Neuron (in vitro differentiated cells): ENCODE measurements at regions not wholly inside any gene's neighbourhood (a gene's known extent, or its start where the extent isn't known, plus 50 kb on each side); places are given as distances from the start of the nearest gene placed in this dataset.

Experiments used
- H2AFZ ChIP-seq: one replicate; pipeline ENCODE4 v1.6.1; 2013; ENCODE audit warnings: low read depth, mild to moderate bottlenecking, inconsistent platforms, low read length, moderate library complexity
- H3K27me3 ChIP-seq: one replicate; pipeline ENCODE4 v1.6.1; 2013; ENCODE audit warnings: low read length; ENCODE audit not compliant: insufficient read depth
- H3K36me3 ChIP-seq: one replicate; pipeline ENCODE4 v1.6.1; 2013; ENCODE audit warnings: low read length; ENCODE audit not compliant: insufficient read depth
- H3K4me1 ChIP-seq: one replicate; pipeline ENCODE4 v1.6.1; 2013; ENCODE audit warnings: low read length; ENCODE audit not compliant: insufficient read depth
- H3K4me3 ChIP-seq: 2 replicates; pipeline ENCODE4 v1.5.1; 2013; ENCODE audit warnings: mild to moderate bottlenecking, low read length, moderate library complexity
- H3K9me3 ChIP-seq: one replicate; pipeline ENCODE4 v1.6.1; 2013; ENCODE audit warnings: low read length

- Histone ChIP-seq H3K27me3 (no peaks in the 10 kb centered on the region), H3K9me3 (peaks cover 2% of the 10 kb centered on the region), H3K4me1 (no peaks in the 10 kb centered on the region), H3K4me3 (no peak overlapping the region), H3K36me3 (no peaks in the 10 kb centered on the region), H2AFZ (no peak overlapping the region)
These were observed 371.1 kb upstream of the ZNF608 start for GRCh38 chr5:125117566-125117965.

DNA sequence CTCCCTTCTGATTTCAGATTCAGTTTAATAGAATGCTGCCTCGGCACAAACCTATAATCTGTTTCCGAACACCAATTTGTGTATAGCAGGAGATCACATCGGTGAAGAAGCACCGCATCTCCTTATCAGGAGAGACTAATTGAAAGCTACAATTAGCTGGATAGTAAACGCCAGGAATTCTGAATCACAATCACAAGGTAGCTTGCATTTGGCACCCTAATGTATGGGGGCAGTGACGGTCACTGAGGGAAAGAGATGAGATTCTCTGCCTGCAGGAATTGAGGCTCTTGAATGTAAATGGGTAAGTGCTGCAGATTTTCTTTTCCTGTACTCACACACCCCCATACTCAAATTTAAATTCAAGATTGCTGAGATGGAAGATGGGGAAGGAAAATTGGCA is 373.6 kb upstream of the ZNF608 start:
- H3K4me1 ChIP-seq, result peaks cover 2% of the 10 kb centered on the region
- H2AFZ ChIP-seq, result no peak overlapping the region
- no peak overlapping the region for H3K4me3 ChIP-seq
- H3K27me3 ChIP-seq, result no peaks in the 10 kb centered on the region
- peaks cover 2% of the 10 kb centered on the region for H3K9me3 ChIP-seq
- no peaks in the 10 kb centered on the region for H3K36me3 ChIP-seq

- peaks cover 5% of the 10 kb centered on the region for H3K4me1 ChIP-seq
- no peak overlapping the region for H3K4me3 ChIP-seq
- H3K36me3 ChIP-seq, result no peaks in the 10 kb centered on the region
- H3K9me3 ChIP-seq, result no peaks in the 10 kb centered on the region
- H2AFZ ChIP-seq, result no peak overlapping the region
- H3K27me3 ChIP-seq, result no peaks in the 10 kb centered on the region
These were observed 378.8 kb upstream of the ZNF608 start for GRCh38 chr5:125125031-125125823.

DNA sequence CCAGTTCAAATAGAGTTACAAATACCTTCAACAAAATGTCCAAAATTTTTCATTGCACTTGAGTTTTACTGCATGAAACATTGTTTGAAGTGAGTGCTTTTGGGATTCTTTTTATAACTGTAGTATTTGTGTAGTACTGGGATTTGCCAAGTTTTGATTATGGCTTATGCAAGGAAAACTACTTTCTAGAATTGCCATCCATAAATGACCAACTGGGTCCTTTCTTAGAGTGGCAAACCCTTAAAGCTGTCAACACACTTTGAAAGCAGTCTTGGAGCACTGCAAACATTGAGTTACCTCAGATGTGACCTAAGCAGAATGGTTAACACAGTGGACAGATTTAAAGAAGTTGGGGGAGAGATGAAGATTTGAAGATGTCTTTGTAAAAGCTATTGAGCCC is 379.6 kb upstream of the ZNF608 start:
- H3K4me1 ChIP-seq, result peaks cover 5% of the 10 kb centered on the region
- H2AFZ ChIP-seq, result no peak overlapping the region
- H3K4me3 ChIP-seq, result no peak overlapping the region
- no peaks in the 10 kb centered on the region for H3K27me3 ChIP-seq
- H3K9me3 ChIP-seq, result no peaks in the 10 kb centered on the region
- H3K36me3 ChIP-seq, result no peaks in the 10 kb centered on the region

GRCh38 chr5:125129151-125129806 is 382.8 kb upstream of the ZNF608 start:
- no peaks in the 10 kb centered on the region for H3K36me3 ChIP-seq
- H3K4me1 ChIP-seq, result peaks cover 9% of the 10 kb centered on the region
- no peak overlapping the region for H2AFZ ChIP-seq
- no peaks in the 10 kb centered on the region for H3K9me3 ChIP-seq
- H3K4me3 ChIP-seq, result no peak overlapping the region
- no peaks in the 10 kb centered on the region for H3K27me3 ChIP-seq

DNA sequence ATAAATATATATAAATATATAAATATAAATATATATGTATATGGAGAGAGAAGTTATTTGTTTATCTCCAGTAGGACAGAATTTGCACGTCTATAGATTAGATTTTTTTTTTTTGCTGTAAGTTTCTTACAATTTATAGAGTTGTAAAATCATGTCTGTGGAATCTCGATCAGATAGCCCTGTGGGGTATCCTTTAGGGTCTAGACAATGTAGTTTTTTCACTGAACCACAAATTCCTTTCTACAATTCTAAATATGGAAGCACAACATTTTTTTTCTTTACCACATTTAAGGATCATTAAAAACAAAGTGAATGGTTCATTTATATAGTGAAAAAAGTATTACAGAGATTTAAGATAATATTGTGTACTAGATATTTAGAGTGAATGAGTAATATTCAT is 384.2 kb upstream of the ZNF608 start:
- H3K4me3 ChIP-seq, result no peak overlapping the region
- H3K27me3 ChIP-seq, result no peaks in the 10 kb centered on the region
- H3K9me3 ChIP-seq, result no peaks in the 10 kb centered on the region
- no peaks in the 10 kb centered on the region for H3K36me3 ChIP-seq
- peaks cover 18% of the 10 kb centered on the region for H3K4me1 ChIP-seq
- H2AFZ ChIP-seq, result no peak overlapping the region

DNA sequence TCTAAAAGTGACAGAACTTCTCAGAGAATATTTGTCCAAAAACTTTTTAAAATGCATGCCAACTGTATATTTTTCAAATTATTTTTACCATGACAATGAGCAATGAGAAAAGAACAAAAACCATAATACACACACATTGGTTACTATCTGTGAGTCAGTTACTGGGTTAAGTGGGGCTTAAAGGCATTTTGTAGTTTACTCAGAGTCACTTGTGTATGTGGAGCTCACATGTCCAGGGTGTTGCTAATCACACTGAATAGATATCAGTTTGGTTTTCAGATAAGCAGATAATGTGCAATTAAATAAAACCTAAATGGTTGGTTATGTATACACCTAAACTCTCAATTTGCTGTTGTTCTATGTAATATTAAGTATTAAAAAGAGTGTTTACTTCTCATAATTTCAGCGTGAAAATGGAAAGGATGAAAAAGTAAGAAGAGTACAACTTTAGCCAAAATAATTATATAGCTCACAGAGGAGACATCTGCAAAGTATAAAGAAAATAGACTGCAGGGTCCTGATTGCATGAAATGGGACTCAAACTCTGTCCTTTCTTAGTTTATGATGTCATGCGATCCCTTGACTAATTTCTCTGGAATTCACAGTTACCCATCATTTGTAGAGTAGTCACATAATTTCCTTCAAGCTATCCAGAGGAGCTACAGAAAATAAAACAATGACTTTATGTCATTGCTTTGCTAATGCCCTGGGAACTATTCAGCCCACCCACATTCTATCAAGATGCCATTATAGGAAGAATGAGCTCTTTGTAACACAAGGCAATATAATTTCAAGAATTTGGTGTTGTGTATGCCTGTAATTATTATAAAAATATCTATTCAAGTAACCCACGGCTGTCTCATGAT is 388.0 kb upstream of the ZNF608 start:
- H2AFZ ChIP-seq, result no peak overlapping the region
- H3K27me3 ChIP-seq, result no peaks in the 10 kb centered on the region
- no peaks in the 10 kb centered on the region for H3K9me3 ChIP-seq
- no peaks in the 10 kb centered on the region for H3K36me3 ChIP-seq
- H3K4me1 ChIP-seq, result peaks cover 31% of the 10 kb centered on the region
- no peak overlapping the region for H3K4me3 ChIP-seq

- H3K36me3 ChIP-seq, result no peaks in the 10 kb centered on the region
- H3K4me1 ChIP-seq, result peaks cover 32% of the 10 kb centered on the region
- no peaks in the 10 kb centered on the region for H3K9me3 ChIP-seq
- no peaks in the 10 kb centered on the region for H3K27me3 ChIP-seq
- no peak overlapping the region for H2AFZ ChIP-seq
- H3K4me3 ChIP-seq, result no peak overlapping the region
These were observed 391.1 kb upstream of the ZNF608 start for GRCh38 chr5:125137535-125137934.

- Histone ChIP-seq H3K36me3 (no peaks in the 10 kb centered on the region), H3K27me3 (no peaks in the 10 kb centered on the region), H3K4me1 (peaks cover 32% of the 10 kb centered on the region), H3K4me3 (no peak overlapping the region), H3K9me3 (no peaks in the 10 kb centered on the region), H2AFZ (no peak overlapping the region)
These were observed 391.8 kb upstream of the ZNF608 start for GRCh38 chr5:125138266-125138665.

DNA sequence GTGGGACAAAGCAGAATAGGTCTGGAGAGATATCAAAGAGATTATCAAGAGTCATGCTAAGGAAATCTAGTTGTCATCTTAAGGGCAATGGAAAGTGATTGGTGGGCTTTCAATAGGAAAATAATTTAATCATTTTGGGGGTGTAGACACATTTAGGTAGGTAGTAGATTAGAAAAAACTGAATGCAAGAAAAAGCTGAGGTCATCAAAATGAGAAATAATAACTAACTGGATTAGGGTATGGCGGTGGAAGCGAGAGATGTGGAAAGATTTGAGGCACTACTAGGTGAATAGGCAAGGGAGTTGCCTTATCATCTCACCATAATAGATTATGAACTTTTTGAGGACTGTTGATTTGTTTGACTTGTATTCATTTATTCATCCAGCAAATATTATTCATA is 393.2 kb upstream of the ZNF608 start:
- H2AFZ ChIP-seq, result no peak overlapping the region
- H3K36me3 ChIP-seq, result no peaks in the 10 kb centered on the region
- H3K27me3 ChIP-seq, result no peaks in the 10 kb centered on the region
- peaks cover 25% of the 10 kb centered on the region for H3K4me1 ChIP-seq
- no peaks in the 10 kb centered on the region for H3K9me3 ChIP-seq
- H3K4me3 ChIP-seq, result no peak overlapping the region

- Histone ChIP-seq H3K4me1 (peaks cover 18% of the 10 kb centered on the region), H3K27me3 (no peaks in the 10 kb centered on the region), H3K36me3 (no peaks in the 10 kb centered on the region), H2AFZ (no peak overlapping the region), H3K4me3 (no peak overlapping the region), H3K9me3 (no peaks in the 10 kb centered on the region)
These were observed 393.8 kb upstream of the ZNF608 start for GRCh38 chr5:125140220-125140619.

GRCh38 chr5:125140855-125141254 is 394.4 kb upstream of the ZNF608 start:
- Histone ChIP-seq H3K4me3 (no peak overlapping the region), H3K27me3 (no peaks in the 10 kb centered on the region), H3K4me1 (peaks cover 13% of the 10 kb centered on the region), H2AFZ (no peak overlapping the region), H3K9me3 (no peaks in the 10 kb centered on the region), H3K36me3 (no peaks in the 10 kb centered on the region)

DNA sequence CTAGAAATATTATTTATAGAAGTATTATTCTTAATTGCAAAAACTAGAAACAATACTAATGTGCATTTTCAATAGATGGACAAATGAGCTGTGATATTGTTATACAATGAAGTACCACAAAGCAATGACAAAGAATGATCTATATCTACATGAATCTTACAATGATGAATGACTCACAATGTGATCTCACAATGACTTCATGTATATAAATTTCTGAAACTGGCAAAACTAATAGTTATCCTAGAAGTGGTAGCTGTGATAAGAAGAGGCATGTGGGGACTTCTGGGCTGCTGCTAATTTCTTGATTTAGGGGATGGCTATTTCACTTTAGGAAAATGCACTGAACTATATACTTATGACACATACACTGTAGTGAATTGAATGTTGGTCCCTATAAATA is 396.0 kb upstream of the ZNF608 start:
- Histone ChIP-seq H3K9me3 (peaks cover 1% of the 10 kb centered on the region), H2AFZ (no peak overlapping the region), H3K4me1 (peaks cover 9% of the 10 kb centered on the region), H3K36me3 (no peaks in the 10 kb centered on the region), H3K27me3 (no peaks in the 10 kb centered on the region), H3K4me3 (no peak overlapping the region)
